GM21717 (cell line): ENCODE measurements at regions not wholly inside any gene's neighbourhood (a gene's known extent, or its start where the extent isn't known, plus 50 kb on each side); places are given as distances from the start of the nearest gene placed in this dataset.
"Not testable (repeated sequence)": the region's sequence is repeated elsewhere in the genome, so short reads cannot be mapped to it uniquely, and the experiment has no call there.

ENCODE experiments used
- ATAC-seq: cut with Tn5 transposase; IDR thresholded peaks from one replicate; pipeline ENCODE4 v1.9.1; 2021; ENCODE audit warnings: mild to moderate bottlenecking, moderate library complexity; ENCODE audit not compliant: unreplicated experiment

- no peak for ATAC-seq
Measured at GRCh38 chrX:93468075-93468474, 205.3 kb downstream of the NAP1L3 start.

GRCh38 chrX:93466383-93466782 lies 207.0 kb downstream of the NAP1L3 start:
- no peak for ATAC-seq

- no peak for ATAC-seq
Measured at GRCh38 chrX:93461060-93461459, 212.3 kb downstream of the NAP1L3 start.

- no peak for ATAC-seq
Measured at GRCh38 chrX:93454509-93454908, 218.9 kb downstream of the NAP1L3 start.

- not testable (repeated sequence) for ATAC-seq
Measured at GRCh38 chrX:93434721-93435120, 238.7 kb downstream of the NAP1L3 start.

DNA sequence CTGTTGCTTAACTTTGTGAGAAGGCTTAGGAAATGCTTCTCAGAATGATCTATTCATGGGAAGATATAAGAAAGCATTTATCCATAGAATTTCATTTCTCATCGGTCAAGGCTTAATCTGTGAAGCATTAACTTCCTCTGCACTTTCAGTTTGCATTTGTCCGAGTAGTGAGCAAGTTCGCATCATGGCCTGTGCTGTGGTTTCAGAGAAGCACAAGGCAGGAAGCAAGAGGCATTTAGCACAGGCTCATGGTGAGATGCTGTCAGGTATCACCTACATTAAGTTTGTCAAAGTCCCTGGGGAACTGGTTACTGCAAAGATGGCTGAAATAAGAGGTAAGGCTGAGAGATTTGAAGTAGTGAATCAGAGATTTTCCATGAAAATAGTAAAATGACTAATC lies 244.9 kb downstream of the NAP1L3 start:
- ATAC-seq = no peak

DNA sequence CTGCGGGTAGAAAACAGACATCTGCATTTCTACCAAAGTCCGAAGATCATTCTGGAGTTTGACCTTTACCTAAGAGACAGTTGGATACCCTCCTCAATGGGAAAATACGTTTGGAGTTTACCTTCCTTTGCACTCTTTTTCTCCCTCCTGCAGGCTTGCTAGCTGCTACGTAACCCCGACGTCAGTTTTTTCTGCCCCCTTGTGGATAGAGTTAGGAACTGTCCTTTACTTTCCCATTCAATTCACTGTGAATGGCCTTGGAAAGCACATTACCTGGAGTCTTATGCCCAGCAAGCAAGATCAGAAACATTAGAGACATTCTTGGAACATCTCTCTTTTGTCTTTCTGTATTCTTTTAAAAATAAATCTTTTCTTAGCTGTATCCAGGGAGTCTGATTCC lies 250.7 kb downstream of the NAP1L3 start:
- peak; percentile 93 for ATAC-seq

- no peak for ATAC-seq
Measured at GRCh38 chrX:93420525-93421082, 252.8 kb downstream of the NAP1L3 start.

DNA sequence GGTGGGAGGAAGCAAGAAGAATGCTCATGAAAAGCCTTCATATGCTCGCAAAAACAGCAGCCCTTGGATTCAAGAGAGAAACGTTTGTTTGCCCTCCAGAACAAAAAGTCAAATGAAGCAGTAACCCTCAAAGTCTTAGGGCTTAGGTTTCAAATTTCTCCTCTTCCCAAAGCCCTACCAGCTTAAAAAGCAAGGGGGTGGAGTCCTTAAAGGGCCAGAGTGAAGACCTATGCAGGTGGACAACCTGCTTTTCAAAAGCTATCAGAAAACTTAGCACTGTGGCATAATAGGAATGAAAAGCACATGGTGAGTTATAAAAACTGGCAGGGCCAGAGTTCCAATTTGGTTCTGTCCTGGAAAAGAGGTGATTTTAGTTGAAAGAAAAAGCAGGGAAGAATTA lies 253.3 kb downstream of the NAP1L3 start:
- no peak for ATAC-seq

GRCh38 chrX:93419642-93420041 lies 253.7 kb downstream of the NAP1L3 start:
- ATAC-seq = no peak

DNA sequence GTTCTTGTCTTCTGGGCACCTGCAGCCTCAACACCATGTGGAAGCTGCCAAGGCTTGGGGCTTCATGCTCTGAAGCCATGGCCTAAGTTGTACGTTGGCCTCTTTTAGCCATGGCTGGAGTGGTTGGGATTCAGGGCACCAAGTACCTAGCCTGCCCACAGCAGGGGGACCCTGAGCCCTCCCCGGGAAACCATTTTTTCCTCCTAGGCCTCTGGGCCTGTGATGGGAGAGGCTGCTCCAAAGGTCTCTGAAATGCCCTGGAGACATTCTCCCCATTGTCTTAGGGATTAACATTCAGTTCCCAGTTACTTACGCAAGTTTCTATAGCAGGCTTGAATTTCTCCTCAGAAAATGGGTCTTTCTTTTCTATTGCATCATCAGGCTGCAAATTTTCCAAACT lies 269.3 kb downstream of the NAP1L3 start:
- ATAC-seq = no peak

GRCh38 chrX:93354651-93355050 lies 318.7 kb downstream of the NAP1L3 start:
- no peak for ATAC-seq

GRCh38 chrX:93346309-93346708 lies 327.1 kb downstream of the NAP1L3 start:
- ATAC-seq = no peak

DNA sequence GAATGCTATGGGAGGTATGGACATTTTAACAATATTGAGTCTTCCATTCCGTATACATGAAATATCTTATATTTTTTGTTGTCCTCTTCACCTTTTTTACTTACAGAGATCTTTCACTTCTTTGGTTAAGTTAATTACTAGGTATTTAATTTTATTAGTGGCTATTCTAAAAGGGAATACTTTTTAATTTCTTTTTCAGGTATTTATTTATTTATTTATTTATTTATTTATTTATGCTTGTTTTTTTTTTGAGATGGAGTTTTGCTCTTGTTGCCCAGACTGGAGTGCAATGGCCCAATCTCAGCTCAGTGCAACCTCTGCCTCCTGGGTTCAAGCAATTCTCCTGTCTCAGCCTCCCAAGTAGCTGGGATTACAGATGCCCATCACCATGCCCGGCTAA lies 329.1 kb downstream of the NAP1L3 start:
- not testable (repeated sequence) for ATAC-seq

- no peak for ATAC-seq
Measured at GRCh38 chrX:93332329-93332728, 341.0 kb downstream of the NAP1L3 start.

- ATAC-seq = no peak
Measured at GRCh38 chrX:93322110-93322509, 351.3 kb downstream of the NAP1L3 start.

DNA sequence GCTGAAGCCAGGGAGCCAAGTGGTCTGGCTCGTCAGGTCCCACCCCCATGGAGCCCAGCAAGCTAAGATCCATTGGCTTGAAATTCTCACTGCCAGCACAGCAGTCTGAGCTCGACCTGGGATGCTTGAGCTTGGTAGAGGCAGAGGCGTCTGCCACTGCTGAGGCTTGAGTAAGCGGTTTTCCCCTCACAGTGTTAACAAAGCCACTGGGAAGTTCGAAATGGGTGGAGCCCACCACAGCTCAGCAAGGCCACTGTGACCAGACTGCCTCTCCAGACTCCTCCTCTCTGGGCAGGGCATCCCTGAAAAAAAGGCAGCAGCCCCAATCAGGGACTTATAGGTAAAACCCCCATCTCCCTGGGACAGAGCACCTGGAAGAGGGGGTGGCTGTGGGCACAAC lies 353.8 kb downstream of the NAP1L3 start:
- ATAC-seq = no peak
